Adrenal gland (tissue), 5 donors: ENCODE measurements at regions not wholly inside any gene's neighbourhood (a gene's known extent, or its start where the extent isn't known, plus 50 kb on each side); places are given as distances from the start of the nearest gene placed in this dataset.

Experiments
- POLR2A ChIP-seq, 2 donors: fragments of 450-650 bp; IDR thresholded peaks; one replicate each; pipeline ENCODE4 v1.6.1; 2017; ENCODE audit warnings: antibody characterized with exemption in 2 of 2, mild to moderate bottlenecking in 2 of 2, moderate library complexity in 1 of 2
- TF ChIP-seq, protein P1 (sequence below), 6 experiments: fragments of 450-650 bp in 4 of 6; fragments of 200-600 bp in 2 of 6; sonication (generic) in 1 of 6; IDR thresholded peaks; 1 replicate in 5 of 6; 2 replicates in 1 of 6; pipeline versions ENCODE4 v1.5.1 to v1.8.0; 2016 to 2021; ENCODE audit warnings: antibody characterized with exemption in 6 of 6, mild to moderate bottlenecking in 2 of 6, moderate library complexity in 1 of 6
- donor health status: DM: no; HTN: no; CAD: no.

DNA sequence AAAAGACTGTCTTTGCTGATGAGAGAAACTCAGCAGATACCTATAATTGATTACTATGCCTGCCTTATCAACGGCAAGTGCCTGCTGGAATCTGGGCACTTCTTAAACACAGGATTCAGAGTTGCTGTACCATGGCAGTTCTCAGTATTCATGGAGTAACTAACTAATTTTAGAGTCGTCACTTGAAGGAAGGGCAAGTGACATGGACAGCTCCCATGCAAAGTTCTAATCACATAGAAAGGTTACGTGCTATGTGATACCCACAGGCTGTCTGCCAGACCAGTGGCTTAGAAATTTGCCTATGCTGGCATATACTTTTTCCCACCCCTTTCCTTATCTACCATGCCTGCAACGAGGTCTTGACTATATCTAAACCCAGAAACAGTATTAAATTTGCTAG, 931.1 kb upstream of the TENM3 start:
- TF ChIP-seq, protein P1, sequence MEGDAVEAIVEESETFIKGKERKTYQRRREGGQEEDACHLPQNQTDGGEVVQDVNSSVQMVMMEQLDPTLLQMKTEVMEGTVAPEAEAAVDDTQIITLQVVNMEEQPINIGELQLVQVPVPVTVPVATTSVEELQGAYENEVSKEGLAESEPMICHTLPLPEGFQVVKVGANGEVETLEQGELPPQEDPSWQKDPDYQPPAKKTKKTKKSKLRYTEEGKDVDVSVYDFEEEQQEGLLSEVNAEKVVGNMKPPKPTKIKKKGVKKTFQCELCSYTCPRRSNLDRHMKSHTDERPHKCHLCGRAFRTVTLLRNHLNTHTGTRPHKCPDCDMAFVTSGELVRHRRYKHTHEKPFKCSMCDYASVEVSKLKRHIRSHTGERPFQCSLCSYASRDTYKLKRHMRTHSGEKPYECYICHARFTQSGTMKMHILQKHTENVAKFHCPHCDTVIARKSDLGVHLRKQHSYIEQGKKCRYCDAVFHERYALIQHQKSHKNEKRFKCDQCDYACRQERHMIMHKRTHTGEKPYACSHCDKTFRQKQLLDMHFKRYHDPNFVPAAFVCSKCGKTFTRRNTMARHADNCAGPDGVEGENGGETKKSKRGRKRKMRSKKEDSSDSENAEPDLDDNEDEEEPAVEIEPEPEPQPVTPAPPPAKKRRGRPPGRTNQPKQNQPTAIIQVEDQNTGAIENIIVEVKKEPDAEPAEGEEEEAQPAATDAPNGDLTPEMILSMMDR (IDR thresholded peaks at IDR 0.05) = no peak
- no peak for TF ChIP-seq POLR2A (IDR thresholded peaks at IDR 0.05)
